AG20443 (cell line): ENCODE measurements at regions not wholly inside any gene's neighbourhood (a gene's known extent, or its start where the extent isn't known, plus 50 kb on each side); places are given as distances from the start of the nearest gene placed in this dataset.
"Not testable (repeated sequence)": the region's sequence is repeated elsewhere in the genome, so short reads cannot be mapped to it uniquely, and the experiment has no call there.

Source experiments
- DNase-seq: peaks from one replicate; pipeline ENCODE4 v3.0.0; 2012; ENCODE audit warnings: low spot score, mixed read lengths

- DNase-seq, result no peak
These were observed 146.7 kb upstream of the ID4 start for GRCh38 chr6:19690325-19691075.

- peak; percentile 52 for DNase-seq
These were observed 145.6 kb upstream of the ID4 start for GRCh38 chr6:19691465-19692167.

DNA sequence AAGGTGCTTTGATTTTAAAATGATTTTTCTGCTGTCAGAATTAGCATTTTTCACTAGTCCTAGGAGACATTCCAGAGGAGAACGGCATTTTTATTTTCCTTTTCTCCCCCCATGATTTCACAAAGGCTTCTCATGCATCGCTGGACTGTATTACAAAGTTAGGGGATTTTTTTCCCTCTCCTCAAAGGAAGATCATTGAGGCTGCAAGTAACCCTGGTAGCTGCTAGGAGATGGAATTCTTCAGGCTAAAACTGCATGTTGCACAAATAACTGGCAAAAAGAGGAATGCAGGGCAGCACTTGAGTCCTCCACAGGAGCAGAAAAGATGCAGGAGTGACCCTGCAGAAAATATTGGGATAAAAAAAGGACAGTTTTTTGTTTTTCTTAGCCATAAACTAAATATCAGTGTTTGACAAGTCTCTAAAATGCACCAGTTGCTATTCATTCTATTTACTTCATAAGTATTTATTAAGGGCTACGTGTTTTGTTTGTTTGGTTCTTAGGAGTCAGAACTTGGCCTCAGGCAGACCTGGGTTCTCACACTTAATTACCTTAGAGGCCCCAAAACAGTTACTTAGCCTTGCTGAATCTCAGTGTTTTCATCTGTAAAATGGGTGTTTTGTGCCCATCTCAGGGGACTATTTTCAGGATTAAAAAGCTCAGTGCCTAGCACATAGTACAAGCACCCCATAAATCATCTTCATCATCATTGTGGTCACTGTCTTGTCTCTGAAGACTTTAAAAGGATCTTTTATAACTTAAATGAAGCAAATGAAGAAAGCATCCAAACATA, 144.5 kb upstream of the ID4 start:
- no peak for DNase-seq

- DNase-seq, result no peak
These were observed 142.5 kb upstream of the ID4 start for GRCh38 chr6:19694697-19695096.

DNA sequence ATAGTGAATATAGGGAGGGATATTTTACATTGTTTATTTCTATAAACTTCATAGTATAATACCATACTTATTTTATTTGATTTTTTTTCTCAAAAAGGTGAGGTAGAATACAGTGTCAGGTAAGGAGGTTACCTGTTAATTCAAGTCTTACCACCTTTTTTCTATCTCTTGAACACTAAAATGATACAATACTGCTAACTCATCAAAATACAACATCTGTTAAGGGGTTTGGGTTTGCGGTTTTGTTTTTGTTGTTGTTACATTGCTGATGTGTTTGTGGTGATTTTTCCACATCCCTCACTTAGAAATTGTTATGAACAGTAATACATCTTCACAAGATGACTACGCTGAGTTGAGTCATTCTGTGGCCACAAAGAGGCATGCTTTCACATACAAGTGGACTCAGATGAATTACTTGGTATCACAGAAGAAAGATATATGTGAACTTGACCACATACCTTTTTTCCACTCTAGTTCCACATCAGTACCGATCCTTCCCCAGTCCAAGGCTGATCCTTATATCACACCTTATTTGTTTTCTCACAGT, 139.4 kb upstream of the ID4 start:
- peak; percentile 78 for DNase-seq

DNA sequence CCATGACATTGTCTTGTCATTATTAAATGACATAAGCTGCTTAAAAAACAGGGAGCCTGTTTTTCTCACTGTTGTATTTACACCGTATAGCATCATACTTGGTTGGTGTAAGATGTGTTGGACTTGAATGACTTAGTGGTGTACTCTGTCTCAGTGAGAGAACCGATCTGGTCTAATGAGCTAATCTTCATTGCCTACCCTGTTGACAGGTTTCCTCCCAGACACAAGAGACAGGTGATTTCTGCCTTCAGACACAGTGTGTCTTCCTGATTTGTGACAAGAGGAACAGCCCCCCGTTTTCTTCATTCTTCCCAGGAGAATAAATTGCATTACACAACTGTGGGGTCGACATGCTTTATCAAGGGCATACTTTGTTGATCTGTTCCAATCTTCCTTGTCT, 137.2 kb upstream of the ID4 start:
- DNase-seq, result no peak

DNA sequence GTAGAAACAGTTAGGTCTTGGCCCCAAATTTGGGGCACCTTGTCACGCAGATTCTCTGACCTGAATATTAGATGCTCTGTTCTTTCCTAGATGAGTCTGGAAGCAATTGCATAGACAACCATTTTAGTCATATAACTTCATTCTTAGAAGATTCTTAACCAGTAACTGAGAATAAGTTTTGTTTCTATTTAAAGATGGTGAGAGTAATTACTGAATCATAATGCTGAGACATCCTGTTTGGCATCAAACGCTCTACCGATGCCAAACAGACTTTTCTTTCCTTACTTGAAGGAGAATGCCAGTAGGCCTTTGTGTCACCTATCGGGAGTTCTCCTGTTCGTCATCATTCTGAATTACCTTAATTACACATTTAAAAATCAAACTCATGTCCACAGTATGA, 131.6 kb upstream of the ID4 start:
- DNase-seq, result peak; percentile 18

DNA sequence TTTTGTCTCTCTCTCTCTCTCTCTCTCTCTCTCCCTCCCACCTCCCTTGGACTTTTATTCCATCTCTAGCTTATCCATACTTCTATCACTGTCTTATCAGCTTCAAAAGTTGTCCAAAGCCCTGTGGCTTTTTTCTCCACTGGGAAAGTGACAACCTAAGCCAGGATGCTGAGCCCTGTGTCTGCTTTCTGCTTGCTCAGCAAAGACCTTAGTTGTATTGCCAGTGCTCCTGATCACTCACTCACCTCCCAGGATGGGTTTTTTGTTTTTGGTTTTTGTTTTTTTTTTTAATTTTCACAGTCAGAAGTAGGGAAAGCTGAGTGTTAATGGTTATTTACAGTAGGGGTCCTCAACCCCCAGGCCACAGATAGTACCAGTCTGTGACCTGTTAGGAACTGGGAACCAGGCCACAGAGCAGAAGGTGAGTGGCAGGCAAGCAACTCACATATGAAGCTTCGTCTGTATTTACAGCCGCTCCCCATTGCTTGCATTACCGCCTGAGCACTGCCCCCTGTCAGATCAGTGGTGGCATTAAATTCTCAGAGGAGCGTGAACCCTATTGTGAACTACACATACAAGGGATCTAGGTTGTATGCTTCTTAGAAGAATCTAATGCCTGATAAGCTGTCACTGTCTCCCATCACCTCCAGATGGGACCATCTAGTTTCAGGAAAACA, 125.0 kb upstream of the ID4 start:
- no peak for DNase-seq

- no peak for DNase-seq
These were observed 124.2 kb upstream of the ID4 start for GRCh38 chr6:19712998-19713397.

DNA sequence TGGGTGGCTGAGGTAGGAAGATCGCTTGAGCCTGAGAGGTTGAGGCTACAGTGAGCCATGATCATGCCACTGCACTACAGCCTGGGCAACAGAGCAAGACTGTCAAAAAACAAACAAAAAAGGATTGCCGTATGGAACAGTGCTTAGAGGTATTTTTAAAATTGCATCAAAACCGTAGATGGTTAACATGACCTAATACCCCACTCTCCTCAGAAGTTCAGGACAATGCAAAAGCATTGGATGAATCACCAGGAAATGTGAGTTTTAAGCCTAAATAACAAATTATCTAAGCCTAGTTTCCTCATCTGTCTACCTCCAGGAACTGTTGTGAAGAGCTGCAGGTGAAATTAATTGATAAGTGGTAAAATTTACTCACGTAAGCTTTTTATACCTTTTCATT, 123.8 kb upstream of the ID4 start:
- no peak for DNase-seq

DNA sequence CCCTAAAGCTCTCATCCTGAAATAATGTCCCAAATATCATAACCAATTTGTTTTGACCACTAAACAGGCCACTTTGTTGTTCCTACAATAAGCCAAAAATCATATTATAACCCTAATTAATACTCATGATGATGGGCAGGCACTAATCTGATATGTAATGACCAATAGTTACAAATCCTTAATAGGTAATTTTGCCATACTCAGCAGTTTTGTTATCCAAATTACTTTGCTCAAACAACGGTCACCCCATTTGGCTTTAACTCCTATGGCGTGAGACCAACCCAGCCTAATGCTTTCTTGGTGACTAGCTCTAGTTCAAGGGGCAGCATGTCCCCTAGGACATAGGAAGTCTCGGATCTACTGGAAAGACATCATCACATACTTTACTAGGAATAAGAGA, 123.2 kb upstream of the ID4 start:
- no peak for DNase-seq

DNA sequence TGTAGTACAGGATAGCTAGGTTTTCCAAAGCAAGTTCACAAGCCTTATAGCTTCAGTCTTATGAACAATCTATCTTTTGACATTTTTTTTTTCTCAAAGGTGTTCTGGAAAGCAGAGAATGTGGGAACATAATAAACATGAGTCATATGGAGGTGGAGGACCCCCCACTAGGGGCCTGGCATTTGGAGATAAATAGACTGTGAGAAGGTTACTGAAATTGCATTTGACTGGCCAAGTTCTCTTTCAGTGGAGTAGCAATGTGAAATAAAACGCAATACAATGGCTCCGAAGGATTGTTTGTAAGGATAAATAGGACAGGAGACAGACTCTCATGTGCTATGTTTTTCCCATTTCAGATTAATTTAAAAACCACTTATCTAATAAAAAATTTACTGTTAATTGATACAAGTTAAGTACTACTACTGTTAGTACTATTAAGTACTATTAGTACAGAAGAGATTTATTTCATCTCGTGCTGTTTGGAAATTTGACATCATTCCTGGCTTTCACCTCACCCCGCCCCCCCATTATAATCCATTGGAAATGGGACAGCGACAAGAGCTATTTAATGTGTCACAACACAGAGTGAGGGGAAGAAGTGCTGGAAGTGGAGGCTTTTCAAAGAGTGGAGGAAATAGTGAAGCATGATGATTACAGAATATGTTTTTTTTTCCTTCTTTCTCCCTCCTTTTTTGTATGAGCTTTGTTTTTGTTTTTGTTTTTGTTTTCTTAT, 122.6 kb upstream of the ID4 start:
- DNase-seq, result no peak

DNA sequence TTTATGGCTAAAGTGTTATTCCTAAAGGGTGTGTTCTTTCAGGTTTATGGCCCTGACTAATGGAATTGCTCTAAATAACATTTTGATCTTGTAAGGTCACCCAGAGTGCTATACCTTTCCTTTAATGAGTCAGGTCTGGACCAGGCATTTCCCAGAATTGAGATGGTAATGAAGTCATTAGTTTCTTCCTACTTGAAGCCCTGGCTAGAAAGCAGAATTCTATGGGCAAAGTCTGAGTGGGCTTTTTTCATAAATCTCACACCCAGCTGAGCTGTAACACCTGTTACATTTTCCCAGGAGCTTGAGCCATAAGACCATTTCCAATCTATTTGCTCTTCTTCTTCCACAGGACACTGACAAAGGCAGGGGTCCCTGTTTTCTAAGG, 122.0 kb upstream of the ID4 start:
- no peak for DNase-seq

DNA sequence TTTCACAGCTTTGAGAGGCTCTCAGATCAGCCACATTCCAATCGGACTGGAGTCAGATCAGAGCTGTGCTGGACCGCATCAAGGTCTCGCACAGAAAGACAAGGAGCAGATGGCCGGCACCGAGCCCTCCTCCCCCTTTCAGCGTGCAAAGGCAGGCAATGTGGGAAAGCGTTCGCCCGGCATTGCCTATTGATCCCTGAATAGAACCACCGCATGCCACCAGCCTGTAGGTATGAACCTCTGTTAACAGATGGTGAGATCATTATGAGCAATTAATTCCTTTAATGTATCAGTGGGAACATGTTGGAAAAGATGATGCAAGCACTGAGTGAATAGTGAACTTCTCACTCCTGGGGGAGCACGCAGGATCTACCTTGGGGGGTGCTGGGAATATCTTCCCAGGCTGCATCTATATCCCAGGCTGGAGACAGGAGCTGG, 117.5 kb upstream of the ID4 start:
- DNase-seq, result peak; percentile 79

DNA sequence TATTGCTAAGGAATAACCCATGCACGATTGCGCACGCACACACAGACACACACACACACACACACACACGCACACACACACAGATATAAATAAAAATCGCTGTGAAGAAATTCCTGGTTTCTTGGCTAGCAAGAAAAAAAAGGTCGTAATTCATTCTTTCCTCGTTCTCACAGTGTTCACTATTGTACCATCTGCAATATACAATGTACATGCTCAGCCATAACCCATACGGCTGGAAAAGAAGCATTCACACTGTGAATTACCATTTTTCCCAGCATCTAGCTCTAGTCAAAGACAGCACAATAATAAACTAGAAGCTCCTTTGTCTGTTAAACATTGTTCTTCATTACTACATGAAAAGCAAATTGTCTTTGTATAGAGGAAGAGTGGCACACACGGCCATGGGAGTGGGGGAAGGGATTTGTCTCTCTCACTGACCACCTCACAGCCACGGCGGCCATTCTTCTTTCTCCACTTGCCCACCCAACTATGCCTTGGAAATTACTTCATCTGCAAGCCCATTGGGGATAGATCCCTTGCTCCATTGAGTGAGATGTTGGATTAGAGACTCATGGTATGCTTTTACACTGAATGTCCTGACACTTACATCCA, 115.3 kb upstream of the ID4 start:
- no peak for DNase-seq

DNA sequence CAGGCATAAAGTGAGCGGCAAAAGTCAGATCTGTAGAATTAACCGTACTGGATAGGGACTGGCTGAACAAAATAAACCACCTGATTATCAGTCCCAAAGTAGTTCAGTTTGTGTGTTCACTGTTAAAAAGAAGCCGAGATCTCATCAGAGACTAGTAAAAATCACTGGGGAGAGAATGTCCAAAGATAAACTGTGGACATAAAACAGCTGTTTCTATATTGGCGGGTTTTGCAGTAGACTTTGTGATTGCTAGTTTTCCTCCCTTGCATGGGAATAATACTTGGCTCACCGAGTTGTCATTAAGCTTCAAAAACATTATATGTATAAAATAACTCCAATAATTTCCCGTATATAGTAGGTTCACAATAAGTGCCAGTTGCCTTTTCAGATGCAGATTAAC, 114.2 kb upstream of the ID4 start:
- DNase-seq, result no peak

- DNase-seq, result peak; percentile 74
These were observed 113.6 kb upstream of the ID4 start for GRCh38 chr6:19723545-19723944.

- not testable (repeated sequence) for DNase-seq
These were observed 111.7 kb upstream of the ID4 start for GRCh38 chr6:19725436-19725835.

- peak; percentile 82 for DNase-seq
These were observed 105.9 kb upstream of the ID4 start for GRCh38 chr6:19731282-19731681.

GRCh38 chr6:19734061-19734460, 103.1 kb upstream of the ID4 start:
- no peak for DNase-seq

GRCh38 chr6:19734519-19734918, 102.7 kb upstream of the ID4 start:
- DNase-seq, result no peak
